GM12873 (cell line): ENCODE measurements at regions not wholly inside any gene's neighbourhood (a gene's known extent, or its start where the extent isn't known, plus 50 kb on each side); places are given as distances from the start of the nearest gene placed in this dataset.

ENCODE experiments used
- TF ChIP-seq, protein P1 (sequence below): IDR thresholded peaks from 2 replicates; pipeline ENCODE4 v1.5.1; 2012; ENCODE audit warnings: low read depth, mild to moderate bottlenecking, moderate library complexity, low read length, control low read depth; ENCODE audit not compliant: insufficient read depth; ENCODE audit errors: missing control alignments

DNA sequence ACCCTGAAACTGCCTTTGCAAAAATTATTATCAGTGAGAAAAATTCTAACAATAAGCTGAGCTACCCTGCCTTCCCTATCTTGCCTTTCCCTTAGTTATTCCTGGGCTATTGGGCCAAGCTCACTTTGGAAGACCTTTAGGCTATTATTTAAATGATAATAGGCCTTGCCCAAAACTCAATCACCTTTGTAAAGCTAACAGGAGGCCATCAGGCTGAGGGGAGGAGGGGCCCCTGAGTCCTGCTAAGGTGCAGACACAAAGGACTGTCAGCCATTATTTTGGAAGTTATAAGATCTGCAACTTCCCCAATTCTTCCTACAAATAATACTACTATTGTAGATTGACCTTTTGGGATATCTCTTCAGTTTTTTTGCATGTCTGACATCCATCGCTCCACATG, 278.8 kb upstream of the DIAPH2 start:
- TF ChIP-seq, protein P1, sequence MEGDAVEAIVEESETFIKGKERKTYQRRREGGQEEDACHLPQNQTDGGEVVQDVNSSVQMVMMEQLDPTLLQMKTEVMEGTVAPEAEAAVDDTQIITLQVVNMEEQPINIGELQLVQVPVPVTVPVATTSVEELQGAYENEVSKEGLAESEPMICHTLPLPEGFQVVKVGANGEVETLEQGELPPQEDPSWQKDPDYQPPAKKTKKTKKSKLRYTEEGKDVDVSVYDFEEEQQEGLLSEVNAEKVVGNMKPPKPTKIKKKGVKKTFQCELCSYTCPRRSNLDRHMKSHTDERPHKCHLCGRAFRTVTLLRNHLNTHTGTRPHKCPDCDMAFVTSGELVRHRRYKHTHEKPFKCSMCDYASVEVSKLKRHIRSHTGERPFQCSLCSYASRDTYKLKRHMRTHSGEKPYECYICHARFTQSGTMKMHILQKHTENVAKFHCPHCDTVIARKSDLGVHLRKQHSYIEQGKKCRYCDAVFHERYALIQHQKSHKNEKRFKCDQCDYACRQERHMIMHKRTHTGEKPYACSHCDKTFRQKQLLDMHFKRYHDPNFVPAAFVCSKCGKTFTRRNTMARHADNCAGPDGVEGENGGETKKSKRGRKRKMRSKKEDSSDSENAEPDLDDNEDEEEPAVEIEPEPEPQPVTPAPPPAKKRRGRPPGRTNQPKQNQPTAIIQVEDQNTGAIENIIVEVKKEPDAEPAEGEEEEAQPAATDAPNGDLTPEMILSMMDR: no peak

DNA sequence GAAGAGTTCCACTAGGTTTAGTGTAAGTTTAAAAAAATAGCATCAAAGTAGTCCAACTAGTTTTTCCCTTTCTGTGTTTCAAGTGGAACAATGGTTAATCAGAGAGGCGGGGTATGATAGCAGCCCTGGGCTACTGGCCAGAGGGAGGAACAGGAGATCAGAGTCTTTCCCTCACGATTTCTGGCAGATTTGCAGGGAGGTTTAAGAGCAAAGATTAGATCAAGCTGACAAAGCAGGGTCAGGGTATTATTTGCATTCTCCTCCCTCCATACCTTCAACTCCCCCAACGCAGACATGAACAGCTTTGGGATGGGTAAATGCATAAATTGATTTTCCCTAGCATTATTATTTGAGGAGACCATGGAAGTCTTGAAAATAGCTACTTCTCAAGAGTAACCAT, 277.6 kb upstream of the DIAPH2 start:
- TF ChIP-seq, protein P1: no peak

DNA sequence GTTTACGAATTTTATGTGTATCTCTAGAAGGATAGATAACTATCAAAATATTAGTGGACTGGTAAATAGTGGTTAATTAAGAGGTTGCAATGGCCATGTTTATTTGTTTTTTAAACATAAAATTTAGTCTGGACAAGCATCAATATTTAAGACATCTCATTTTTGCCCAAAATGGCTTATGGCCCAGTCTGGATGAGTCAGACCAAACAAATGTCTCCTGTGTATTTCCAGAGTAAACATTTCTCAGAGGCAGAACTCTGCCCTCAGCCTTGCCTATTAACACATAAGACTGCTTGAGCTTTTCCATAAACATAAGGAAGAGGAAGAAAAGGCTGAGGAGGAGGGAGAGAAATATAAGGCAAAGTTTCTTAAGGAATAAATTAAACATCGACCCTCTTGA, 277.1 kb upstream of the DIAPH2 start:
- TF ChIP-seq, protein P1: no peak

DNA sequence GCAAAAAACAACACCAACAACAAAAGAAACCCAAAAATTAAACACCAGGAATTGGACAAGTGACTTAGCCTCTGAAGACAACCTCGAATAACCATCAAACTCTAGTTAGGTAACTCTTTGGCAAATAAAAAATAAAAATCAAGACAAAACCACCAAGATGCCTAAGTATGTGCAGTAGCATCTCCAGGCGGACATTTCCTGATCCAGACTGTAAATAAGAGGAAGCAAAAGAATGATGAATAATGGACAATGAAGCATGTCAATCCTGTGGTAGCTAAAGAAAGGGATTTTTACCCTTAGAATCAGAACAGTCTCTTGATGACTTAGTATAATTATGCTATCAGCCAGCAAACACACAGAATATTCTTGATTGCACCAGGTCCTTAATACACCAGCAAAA, 276.7 kb upstream of the DIAPH2 start:
- TF ChIP-seq, protein P1: no peak

DNA sequence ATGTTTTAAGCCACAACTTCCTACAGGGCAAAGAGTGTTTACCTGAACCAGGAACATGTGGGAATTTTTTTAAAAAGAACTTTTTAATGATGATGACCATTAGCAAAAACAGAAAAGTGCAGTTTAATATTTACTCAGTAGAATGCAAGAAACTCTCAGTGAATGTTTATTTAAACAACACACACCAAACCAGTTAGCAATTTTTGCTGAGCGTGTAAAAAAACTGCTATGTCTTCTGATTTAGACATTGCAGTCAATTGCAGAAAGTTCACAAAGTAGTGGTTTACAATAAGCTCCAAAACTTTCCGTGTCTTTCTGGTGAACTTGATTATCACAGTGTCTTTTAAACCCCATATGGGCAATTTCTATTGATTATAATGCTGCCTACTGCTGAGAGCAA, 273.7 kb upstream of the DIAPH2 start:
- TF ChIP-seq, protein P1: no peak

DNA sequence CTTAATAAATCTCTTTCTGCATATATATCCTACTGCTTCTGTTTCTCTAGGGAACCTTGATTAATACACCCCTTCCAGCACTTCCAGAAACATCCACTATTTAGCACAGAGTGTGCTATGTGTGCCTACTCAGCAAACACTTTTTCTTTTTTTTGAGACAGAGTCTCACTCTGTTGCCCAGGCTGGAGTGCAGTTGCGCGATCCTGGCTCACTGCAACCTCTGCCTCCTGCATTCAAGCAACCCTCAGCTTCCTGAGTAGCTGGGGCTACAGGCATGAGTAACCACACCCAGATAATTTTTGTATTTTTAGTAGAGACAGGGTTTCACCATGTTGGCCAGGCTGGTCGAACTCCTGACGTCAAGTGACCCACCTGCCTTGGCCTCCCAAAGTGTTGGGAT, 266.9 kb upstream of the DIAPH2 start:
- TF ChIP-seq, protein P1: no peak

DNA sequence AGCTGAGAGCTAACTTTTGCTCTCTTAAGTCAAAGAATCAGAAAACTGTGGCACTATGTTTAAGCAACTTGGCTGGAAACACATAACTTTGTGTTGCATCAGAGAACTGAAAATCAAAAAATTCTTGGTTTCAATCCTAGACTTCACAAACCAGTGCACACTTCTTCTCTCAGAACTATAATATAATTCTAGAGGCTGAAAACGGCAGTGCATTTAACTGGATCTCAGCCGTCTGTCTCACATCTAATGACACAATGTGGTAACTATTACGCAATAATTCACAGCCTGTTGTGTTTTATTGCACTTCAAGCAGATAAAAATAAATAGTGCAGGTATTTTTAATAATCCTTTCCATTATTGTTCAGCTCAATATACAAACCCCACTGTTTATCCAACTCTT, 260.6 kb upstream of the DIAPH2 start:
- TF ChIP-seq, protein P1: no peak
